Activated CD4-positive, alpha-beta T cell treated with anti-CD3 and anti-CD28 coated beads for 36 hours (primary cell): ENCODE measurements at regions not wholly inside any gene's neighbourhood (a gene's known extent, or its start where the extent isn't known, plus 50 kb on each side); places are given as distances from the start of the nearest gene placed in this dataset.

Source experiments
- ATAC-seq: fragments of 200-7000 bp; cut with Tn5 transposase; one replicate; pipeline ENCODE4 v1.10.0; 2021; ENCODE audit warnings: mild to moderate bottlenecking, moderate library complexity
- CTCF ChIA-PET: fragments of 350-600 bp; sonication (Branson Sonifier 250); formaldehyde crosslinking; loops from one replicate; lab custom pipeline; 2021; ENCODE audit warnings: antibody characterized with exemption; lab: Charles Lee
- POLR2A ChIA-PET: fragments of 350-600 bp; sonication (Branson Sonifier 250); formaldehyde crosslinking; loops from one replicate; lab custom pipeline; 2021; ENCODE audit warnings: antibody characterized with exemption, inconsistent platforms; lab: Charles Lee
- DNase-seq: peaks from one replicate; pipeline ENCODE4 v3.0.0-alpha.2; 2020
- H3K27ac Mint-ChIP-seq: one replicate; pipeline ENCODE4 v1.8.0; 2021; ENCODE audit warnings: mixed read lengths
- H3K27me3 Mint-ChIP-seq: one replicate; pipeline ENCODE4 v1.8.0; 2021; ENCODE audit warnings: mixed read lengths
- H3K36me3 Mint-ChIP-seq: one replicate; pipeline ENCODE4 v1.8.0; 2021; ENCODE audit warnings: low read depth, mixed read lengths
- H3K4me1 Mint-ChIP-seq: one replicate; pipeline ENCODE4 v1.8.0; 2021; ENCODE audit warnings: mixed read lengths
- H3K4me3 Mint-ChIP-seq: one replicate; pipeline ENCODE4 v1.8.0; 2021; ENCODE audit warnings: mild to moderate bottlenecking, moderate library complexity, mixed read lengths
- H3K9me3 Mint-ChIP-seq: one replicate; pipeline ENCODE4 v1.8.0; 2021; ENCODE audit warnings: low read depth, mixed read lengths
- intact Hi-C, 2 experiments: fragments of 100-400 bp; cut with DNase I in 1 of 2; cut with micrococcal nuclease in 1 of 2; formaldehyde crosslinking; loops; one replicate each; pipeline versions ENCODE4 v1.14.2 to v1.15.1; 2022 to 2024; cut with DNase I, micrococcal nuclease

DNA sequence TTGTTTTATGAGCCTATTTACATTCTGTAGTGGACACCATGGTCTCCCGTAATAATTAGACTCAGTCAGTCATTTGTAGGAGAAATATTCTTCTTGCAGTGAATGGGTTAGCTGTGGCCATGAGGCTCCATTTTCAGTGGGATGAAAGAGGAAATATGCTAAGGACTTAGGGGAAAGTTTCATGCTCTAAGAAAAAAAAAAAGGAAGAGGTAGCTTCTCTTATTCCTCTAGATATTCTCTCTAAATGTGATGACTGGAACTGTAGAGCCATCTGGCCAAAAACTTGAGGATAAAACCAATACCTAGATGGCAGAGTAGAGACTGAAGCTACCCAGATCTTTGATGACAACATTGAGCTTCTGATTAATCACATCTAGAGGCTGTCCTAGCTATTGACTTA is 75.8 kb upstream of the SESN3 start:
- intact Hi-C loops = no loop called here

DNA sequence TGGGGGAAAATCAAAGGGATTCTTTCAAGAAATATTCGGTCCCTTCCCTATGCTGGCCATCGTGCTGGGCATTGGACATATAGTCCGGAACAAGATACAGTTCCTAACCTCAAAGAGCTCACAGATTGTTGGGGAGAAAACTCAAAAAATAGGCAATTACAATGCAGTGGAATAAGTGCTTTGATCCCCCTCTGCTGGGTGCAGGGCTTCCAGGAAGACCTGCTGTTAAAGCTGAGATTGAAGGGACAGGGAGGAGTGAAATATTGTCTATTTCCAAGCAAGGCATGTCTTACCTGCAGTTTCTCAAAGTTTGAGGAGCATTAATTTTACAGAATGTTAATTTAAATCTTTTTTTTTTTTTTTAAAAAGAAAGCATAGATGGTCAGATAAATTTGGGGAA is 75.1 kb upstream of the SESN3 start:
- Mint-ChIP-seq H3K9me3 (no peaks in the 10 kb centered on the region), H3K4me3 (no peak overlapping the region), H3K36me3 (no peaks in the 10 kb centered on the region), H3K27ac (no peak overlapping the region), H3K4me1 (peaks cover 7% of the 10 kb centered on the region), H3K27me3 (no peaks in the 10 kb centered on the region)
- intact Hi-C loops = no loop called here
- DNase-seq = no peak
- CTCF ChIA-PET = no interaction called here
- POLR2A ChIA-PET = no interaction called here
- ATAC-seq = no peak

More for the DNA sequence above, 75.8 kb upstream of the SESN3 start:
- no peaks in the 10 kb centered on the region for H3K36me3 Mint-ChIP-seq
- ChIA-PET CTCF (interaction anchor here (0.9 kb wide), 1 partner anchor 153 kb away, joined by 3 read pairs; no protein-coding TSS in a partner anchor), POLR2A (interaction anchor here (0.7 kb wide), 1 partner anchor 964 kb away, joined by 3 read pairs; no protein-coding TSS in a partner anchor)
- H3K4me1 Mint-ChIP-seq = peaks cover 7% of the 10 kb centered on the region
- no peak overlapping the region for H3K4me3 Mint-ChIP-seq
- H3K27me3 Mint-ChIP-seq = no peaks in the 10 kb centered on the region
- no peaks in the 10 kb centered on the region for H3K9me3 Mint-ChIP-seq
- no peak overlapping the region for H3K27ac Mint-ChIP-seq
- DNase-seq (no peak), ATAC-seq (no peak)

DNA sequence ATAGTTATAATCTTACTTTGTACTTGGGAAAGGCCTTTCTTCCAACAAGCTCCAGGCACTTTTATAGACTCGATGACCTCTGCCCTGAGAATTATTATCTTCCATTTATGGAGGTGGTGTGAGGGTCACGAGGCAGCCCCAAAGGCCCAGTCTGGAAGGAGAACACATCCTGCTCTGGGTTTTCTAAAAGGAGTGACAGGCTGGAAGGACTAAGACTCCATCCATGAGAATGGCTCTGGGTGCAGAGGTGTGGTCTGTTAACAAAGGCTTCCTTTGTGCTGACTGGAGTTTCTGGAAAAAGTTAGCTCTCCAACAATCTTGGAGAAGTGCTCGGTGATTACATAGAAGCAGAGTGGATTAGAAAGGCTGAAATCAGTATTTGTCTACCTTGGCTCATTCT is 74.7 kb upstream of the SESN3 start:
- Mint-ChIP-seq H3K36me3 (no peaks in the 10 kb centered on the region), H3K4me1 (peaks cover 7% of the 10 kb centered on the region), H3K4me3 (no peak overlapping the region), H3K27ac (no peak overlapping the region), H3K9me3 (no peaks in the 10 kb centered on the region), H3K27me3 (no peaks in the 10 kb centered on the region)
- ChIA-PET POLR2A (no interaction called here), CTCF (no interaction called here)
- DNase-seq (no peak), ATAC-seq (no peak)
- intact Hi-C loops = no loop called here

DNA sequence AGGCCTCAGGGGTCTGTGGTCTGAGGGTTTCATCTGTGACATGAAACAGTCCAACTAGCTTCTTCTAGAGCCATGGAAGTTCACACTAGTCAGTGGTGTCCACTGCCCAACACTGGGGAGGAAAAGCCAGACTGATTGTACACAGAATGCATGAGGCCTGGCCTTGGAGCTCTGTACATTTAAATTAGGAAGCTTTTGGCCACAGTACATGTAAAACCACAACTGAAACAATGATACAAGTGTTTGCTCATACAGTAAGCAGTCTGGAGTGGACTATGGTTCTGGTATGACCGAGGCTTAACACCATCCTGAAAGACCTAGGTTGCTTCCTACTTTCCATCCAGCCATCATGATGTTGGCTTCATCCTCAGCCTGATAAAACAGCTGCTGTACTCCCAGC is 73.8 kb upstream of the SESN3 start:
- ChIA-PET POLR2A (no interaction called here), CTCF (no interaction called here)
- DNase-seq (no peak), ATAC-seq (no peak)
- Mint-ChIP-seq H3K27ac (no peak overlapping the region), H3K4me1 (peaks cover 11% of the 10 kb centered on the region), H3K4me3 (no peak overlapping the region), H3K36me3 (no peaks in the 10 kb centered on the region), H3K9me3 (no peaks in the 10 kb centered on the region), H3K27me3 (no peaks in the 10 kb centered on the region)
- intact Hi-C loops = no loop called here

- Mint-ChIP-seq H3K4me1 (peaks cover 26% of the 10 kb centered on the region), H3K9me3 (no peaks in the 10 kb centered on the region), H3K27ac (no peak overlapping the region), H3K4me3 (no peak overlapping the region), H3K36me3 (no peaks in the 10 kb centered on the region), H3K27me3 (no peaks in the 10 kb centered on the region)
- ATAC-seq (no peak), DNase-seq (no peak)
- ChIA-PET POLR2A (no interaction called here), CTCF (no interaction called here)
- intact Hi-C loops = no loop called here
Measured at GRCh38 chr11:95302211-95302610, 71.2 kb upstream of the SESN3 start.

- no peak overlapping the region for H3K4me3 Mint-ChIP-seq
- CTCF ChIA-PET = no interaction called here
- H3K9me3 Mint-ChIP-seq = no peaks in the 10 kb centered on the region
- H3K4me1 Mint-ChIP-seq = peaks cover 26% of the 10 kb centered on the region
- no peak overlapping the region for H3K27ac Mint-ChIP-seq
- H3K36me3 Mint-ChIP-seq = no peaks in the 10 kb centered on the region
- DNase-seq (no peak), ATAC-seq (no peak)
- intact Hi-C loops = no loop called here
- POLR2A ChIA-PET = no interaction called here
- H3K27me3 Mint-ChIP-seq = no peaks in the 10 kb centered on the region
Measured at GRCh38 chr11:95301474-95301873, 70.5 kb upstream of the SESN3 start.

DNA sequence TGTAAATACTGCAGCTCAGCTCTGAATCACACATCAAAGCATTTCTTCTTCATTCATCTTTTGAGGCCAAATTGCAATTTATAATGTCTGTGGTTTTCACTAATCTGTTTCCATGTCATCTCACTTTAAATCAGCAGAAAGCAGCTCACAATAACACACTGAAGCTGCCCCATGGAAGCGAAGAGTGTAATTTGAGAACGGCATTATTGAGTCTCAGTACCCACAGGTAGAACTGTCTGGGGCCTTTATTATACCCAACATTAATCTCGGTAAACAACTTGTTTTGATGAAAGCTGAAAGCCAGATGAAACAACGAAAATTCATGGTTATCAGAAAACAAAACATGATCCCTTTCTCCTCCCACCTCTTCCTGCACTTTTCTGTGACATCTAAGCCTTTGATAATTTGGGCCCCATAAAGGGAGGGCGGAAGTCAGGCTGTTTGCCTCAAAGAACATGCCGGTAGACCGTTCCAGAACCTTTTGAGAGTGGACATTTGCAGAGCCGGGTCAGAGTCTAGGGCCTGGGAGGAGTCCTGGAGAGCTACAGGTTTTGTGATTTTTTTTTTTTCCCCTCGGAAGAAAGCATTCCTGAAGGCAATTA is 68.2 kb upstream of the SESN3 start:
- H3K27ac Mint-ChIP-seq = peak overlapping the region; percentile 41
- ChIA-PET CTCF (interaction anchor here (0.7 to 1.5 kb wide), 8 partner anchors 13 to 465 kb away, joined by 3 to 5 read pairs (median 4); no protein-coding TSS in a partner anchor), POLR2A (interaction anchor here (0.6 kb wide), 2 partner anchors 18 to 26 kb away, joined by 3 to 6 read pairs; no protein-coding TSS in a partner anchor)
- H3K27me3 Mint-ChIP-seq = no peaks in the 10 kb centered on the region
- no peak overlapping the region for H3K4me3 Mint-ChIP-seq
- no peaks in the 10 kb centered on the region for H3K36me3 Mint-ChIP-seq
- ATAC-seq = peak; percentile 63
- peak; percentile 10 for DNase-seq
- H3K9me3 Mint-ChIP-seq = no peaks in the 10 kb centered on the region
- H3K4me1 Mint-ChIP-seq = peaks cover 26% of the 10 kb centered on the region
- intact Hi-C loops = loop anchor here in 1 of 2 experiments (5.0 kb wide), 1 partner anchor 52 kb away; no protein-coding TSS in a partner anchor

DNA sequence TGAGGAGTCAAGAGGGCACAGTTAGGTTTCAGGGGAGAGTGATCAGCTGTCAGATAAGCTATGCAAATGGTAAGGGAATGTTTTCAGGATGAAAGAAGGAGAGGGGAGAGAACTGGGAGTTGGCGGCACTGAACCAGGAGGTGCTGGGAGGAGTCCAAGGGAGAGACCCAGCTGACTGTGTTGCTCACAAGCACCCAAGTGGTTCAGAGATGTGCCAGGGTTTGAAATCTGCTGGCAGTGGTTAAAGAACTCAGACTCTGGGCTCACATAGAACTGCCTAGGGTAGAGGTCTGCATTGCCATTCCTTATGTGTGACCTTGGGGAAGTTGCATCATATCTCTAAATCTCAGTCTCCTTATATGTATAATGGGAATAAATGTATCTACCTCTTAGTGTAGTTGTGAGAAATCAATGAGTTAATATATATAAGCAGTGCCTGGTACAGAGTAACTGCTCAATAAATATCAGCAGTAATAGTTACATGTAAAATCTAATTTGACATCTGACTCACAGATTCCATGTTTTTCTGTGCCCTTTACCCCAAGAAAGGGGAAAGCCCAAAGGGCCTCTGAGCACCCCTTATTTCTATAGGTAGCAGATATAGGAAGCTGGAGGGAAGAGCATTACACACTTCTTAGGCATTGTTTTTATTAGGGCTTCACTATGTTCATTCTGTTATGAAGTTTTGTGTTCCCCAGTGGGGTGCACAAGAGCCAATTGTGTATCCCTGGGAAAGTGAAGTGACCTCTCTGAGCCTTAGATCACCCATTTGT is 66.9 kb upstream of the SESN3 start:
- Mint-ChIP-seq H3K36me3 (no peaks in the 10 kb centered on the region), H3K4me1 (peaks cover 26% of the 10 kb centered on the region), H3K9me3 (no peaks in the 10 kb centered on the region), H3K27ac (peak overlapping the region; percentile 27), H3K27me3 (no peaks in the 10 kb centered on the region), H3K4me3 (no peak overlapping the region)
- ATAC-seq (peak; percentile 33), DNase-seq (no peak)
- intact Hi-C loops = loop anchor here in 1 of 2 experiments (5.0 kb wide), 1 partner anchor 51 kb away; no protein-coding TSS in a partner anchor
- POLR2A ChIA-PET = interaction anchor here (0.8 kb wide), 1 partner anchor 69 kb away, joined by 3 read pairs; no protein-coding TSS in a partner anchor
- CTCF ChIA-PET = interaction anchor here (1.5 to 1.7 kb wide), 2 partner anchors 66 to 407 kb away, joined by 5 read pairs; partner anchors contain the start of gene SESN3

GRCh38 chr11:95296621-95297025 is 65.6 kb upstream of the SESN3 start:
- Mint-ChIP-seq H3K27ac (no peak overlapping the region), H3K27me3 (no peaks in the 10 kb centered on the region), H3K36me3 (no peaks in the 10 kb centered on the region), H3K4me3 (no peak overlapping the region), H3K9me3 (no peaks in the 10 kb centered on the region), H3K4me1 (peaks cover 26% of the 10 kb centered on the region)
- ChIA-PET CTCF (interaction anchor here (1.7 kb wide), 1 partner anchor 409 kb away, joined by 5 read pairs; no protein-coding TSS in a partner anchor), POLR2A (interaction anchor here (0.8 kb wide), 1 partner anchor 68 kb away, joined by 3 read pairs; no protein-coding TSS in a partner anchor)
- DNase-seq = no peak
- intact Hi-C loops = loop anchor here in 1 of 2 experiments (5.0 kb wide), 1 partner anchor 49 kb away; no protein-coding TSS in a partner anchor
- ATAC-seq = no peak

DNA sequence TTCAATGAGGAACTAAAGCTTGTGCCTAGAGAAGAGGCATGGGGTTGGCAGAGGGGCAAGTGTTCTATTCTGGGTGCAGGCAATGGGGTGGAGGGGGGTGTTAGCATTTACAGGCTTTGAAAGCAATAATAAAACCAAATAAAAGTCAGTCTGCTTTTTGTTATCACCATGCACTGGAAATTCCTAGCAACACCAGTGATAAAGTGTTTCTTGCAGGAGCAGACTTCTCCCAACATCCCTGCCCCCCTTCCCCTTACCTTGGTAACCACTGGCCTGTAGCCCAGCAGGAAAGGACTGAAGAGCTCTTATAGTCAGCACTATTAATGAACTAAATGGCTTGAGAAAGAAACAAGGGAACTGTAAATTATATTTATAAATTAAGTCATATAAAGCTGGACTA is 65.2 kb upstream of the SESN3 start:
- no peaks in the 10 kb centered on the region for H3K27me3 Mint-ChIP-seq
- H3K27ac Mint-ChIP-seq = no peak overlapping the region
- CTCF ChIA-PET = interaction anchor here (1.7 kb wide), 1 partner anchor 409 kb away, joined by 5 read pairs; no protein-coding TSS in a partner anchor
- no peak overlapping the region for H3K4me3 Mint-ChIP-seq
- DNase-seq (no peak), ATAC-seq (no peak)
- POLR2A ChIA-PET = no interaction called here
- no peaks in the 10 kb centered on the region for H3K9me3 Mint-ChIP-seq
- peaks cover 26% of the 10 kb centered on the region for H3K4me1 Mint-ChIP-seq
- no peaks in the 10 kb centered on the region for H3K36me3 Mint-ChIP-seq
- intact Hi-C loops = loop anchor here in 1 of 2 experiments (5.0 kb wide), 1 partner anchor 49 kb away; no protein-coding TSS in a partner anchor

- peaks cover 26% of the 10 kb centered on the region for H3K4me1 Mint-ChIP-seq
- no peak overlapping the region for H3K27ac Mint-ChIP-seq
- ATAC-seq = no peak
- intact Hi-C loops = loop anchor here in 1 of 2 experiments (5.0 kb wide), 1 partner anchor 48 kb away; no protein-coding TSS in a partner anchor
- H3K9me3 Mint-ChIP-seq = no peaks in the 10 kb centered on the region
- H3K27me3 Mint-ChIP-seq = no peaks in the 10 kb centered on the region
- no peaks in the 10 kb centered on the region for H3K36me3 Mint-ChIP-seq
- DNase-seq = no peak
- POLR2A ChIA-PET = no interaction called here
- CTCF ChIA-PET = interaction anchor here (1.7 kb wide), 1 partner anchor 410 kb away, joined by 5 read pairs; no protein-coding TSS in a partner anchor
- H3K4me3 Mint-ChIP-seq = no peak overlapping the region
Measured at GRCh38 chr11:95295382-95296149, 64.6 kb upstream of the SESN3 start.
